Activated CD8-positive, alpha-beta memory T cell treated with anti-CD3 and anti-CD28 coated beads, Interleukin-2, amount 50 U/mL, for 1 hour (primary cell): ENCODE measurements at regions not wholly inside any gene's neighbourhood (a gene's known extent, or its start where the extent isn't known, plus 50 kb on each side); places are given as distances from the start of the nearest gene placed in this dataset.

Experiments
- DNase-seq: peaks from one replicate; pipeline ENCODE4 v3.0.0-alpha.2; 2020; ENCODE audit errors: extremely low read depth

DNA sequence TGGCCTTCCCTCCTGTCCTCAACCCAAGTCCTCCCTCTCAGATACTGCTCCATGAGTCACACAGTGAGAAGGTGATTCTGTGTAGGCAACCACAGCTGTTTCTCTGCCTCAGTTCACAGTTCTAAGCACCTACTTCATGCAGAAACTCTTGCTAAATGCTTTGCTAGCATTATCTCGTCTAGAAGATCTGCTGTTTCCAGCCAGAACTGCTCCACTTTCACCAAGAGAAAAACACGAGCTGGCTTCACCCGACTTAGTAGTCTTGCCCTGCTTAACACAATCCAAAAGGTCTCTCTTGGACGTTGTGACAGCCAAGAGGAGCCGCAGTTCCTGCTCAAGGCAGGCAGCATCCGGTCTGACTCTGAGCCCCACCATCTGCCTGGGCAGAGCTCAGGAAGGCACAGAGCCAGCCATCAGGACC lies 272.1 kb downstream of the UACA start:
- no peak for DNase-seq

DNA sequence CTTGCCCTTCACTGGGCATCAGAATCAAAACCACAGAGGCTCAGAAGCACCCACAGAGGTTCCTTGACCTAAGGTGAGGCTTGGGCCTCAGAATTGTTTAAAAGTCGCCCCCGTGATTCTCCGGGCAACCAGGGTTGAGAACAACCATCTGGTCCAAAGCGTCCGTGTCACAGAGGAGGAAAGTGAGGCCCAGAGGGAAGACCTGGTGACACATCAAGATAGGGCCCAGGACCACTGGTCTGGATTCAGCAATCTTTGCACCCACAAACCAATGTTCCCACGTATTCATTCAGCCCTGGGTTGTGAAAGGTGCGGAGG lies 272.6 kb downstream of the UACA start:
- no peak for DNase-seq

DNA sequence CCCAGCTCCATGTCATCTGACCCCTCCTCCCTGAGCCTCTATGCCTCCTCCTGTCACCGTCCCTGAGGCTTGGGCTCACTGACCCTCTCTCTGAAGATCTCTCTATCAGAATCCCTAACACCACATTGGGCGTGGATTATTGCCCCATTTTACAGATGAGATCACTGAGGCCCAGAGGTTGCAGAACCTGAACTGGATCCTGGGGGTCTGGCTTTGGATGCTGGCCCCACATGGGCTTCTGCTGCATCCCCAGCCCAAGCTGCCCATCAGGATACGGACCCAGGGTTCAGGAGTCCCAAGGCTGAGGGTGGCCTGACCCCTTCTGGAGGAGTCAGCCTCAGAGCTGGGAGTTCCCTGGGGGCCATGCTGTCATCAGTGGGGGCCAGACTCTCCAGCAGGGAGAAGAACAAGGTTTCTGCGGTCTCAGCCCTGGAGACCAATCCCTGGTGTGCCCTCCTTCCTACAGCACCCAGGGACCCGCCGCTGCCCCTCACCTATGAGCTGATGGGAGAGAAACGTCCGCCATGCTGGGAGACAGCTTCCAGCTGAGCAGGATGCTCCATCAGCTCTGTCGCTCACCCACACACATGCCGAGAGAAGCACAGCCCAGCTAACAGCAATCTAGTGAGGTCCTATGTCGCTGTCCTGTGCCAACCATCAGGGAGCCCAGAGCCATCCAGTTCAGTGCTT lies 273.1 kb downstream of the UACA start:
- DNase-seq: no peak

DNA sequence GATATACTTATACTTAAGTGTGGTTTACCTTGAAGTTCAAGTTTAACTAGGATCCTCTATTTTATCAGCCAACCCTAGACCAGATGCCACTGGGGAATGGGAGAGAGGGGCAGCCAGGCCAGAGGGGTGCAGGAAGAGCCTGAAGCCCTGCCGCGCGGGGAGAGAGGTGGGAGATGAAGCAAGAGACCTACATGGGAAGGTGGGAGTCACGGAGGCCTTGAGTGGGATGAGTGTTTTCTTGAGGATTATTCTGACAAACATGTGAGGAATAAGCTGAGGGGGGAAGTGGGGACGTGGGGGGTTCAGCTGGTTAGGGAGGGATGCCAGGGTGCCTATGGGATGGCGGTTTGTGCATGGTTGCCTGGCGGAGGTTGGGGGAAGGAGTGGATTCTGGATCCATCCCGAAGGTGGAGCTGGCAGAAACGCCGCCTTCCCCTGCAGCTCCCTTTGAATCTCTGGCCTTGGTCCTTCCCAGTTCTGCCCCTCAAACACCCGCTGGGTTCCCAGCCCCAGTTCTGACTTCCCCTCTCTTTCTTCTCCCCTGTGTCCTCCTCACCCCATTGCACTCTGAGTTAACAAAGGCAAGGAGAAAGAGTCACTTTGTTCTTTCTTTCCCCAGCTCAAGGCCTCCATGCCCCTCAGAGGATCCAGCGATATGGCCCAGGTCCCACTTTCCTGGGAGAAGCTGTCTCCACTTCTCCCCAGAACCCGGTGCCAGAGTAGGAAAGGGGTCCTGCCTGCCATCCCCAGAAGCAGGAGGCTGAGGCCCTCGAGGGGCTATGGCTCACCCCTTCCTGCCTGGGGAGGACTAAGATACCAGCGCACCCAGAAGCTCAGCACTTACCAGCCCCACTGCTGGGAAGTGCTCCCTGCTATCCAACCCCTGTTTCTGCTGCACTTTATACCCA lies 274.2 kb downstream of the UACA start:
- DNase-seq: no peak

DNA sequence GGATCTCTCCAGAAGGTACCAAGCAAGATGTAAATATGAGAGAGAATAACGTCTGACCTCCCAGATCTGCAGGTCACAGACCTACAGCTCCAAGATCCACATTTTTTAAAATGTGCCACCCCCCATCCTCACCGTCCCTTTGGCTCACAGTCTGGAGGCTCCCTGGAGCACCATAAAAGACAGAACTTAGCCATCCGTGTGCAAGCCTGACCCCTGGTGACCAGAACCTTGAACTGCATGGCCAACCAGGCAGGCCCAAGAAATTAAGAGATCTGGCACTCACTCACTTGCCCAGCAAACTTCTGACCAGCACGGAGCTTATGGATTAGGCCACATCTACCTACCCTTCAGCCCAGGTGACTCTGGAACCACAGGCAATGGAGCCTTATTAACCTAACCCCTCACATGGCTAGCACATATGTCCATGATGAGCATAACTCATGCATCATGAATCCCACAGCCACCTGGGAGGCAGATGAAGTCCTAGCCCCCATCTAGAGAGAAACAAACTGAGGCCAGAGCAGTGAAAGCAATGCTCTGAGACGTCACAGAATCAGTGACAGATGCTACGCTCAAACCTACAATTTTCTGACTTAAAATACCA lies 275.3 kb downstream of the UACA start:
- DNase-seq: no peak

DNA sequence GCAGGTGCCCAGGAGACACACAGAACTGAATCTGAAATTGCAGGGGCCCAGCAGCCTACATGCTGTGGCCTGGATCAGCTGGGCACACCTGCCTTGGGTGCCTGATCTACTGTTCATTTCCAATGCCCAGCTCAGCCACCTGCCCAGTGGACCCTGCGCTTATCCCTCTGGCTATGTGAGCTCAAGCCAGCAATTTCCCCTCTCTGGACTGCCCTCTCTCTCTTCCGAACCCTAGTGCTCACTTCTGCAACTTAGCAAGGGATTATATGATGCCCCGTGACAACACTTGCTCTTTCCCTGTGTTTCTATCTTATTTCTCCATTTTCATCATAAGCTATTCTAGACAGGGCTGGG lies 276.0 kb downstream of the UACA start:
- DNase-seq: no peak

DNA sequence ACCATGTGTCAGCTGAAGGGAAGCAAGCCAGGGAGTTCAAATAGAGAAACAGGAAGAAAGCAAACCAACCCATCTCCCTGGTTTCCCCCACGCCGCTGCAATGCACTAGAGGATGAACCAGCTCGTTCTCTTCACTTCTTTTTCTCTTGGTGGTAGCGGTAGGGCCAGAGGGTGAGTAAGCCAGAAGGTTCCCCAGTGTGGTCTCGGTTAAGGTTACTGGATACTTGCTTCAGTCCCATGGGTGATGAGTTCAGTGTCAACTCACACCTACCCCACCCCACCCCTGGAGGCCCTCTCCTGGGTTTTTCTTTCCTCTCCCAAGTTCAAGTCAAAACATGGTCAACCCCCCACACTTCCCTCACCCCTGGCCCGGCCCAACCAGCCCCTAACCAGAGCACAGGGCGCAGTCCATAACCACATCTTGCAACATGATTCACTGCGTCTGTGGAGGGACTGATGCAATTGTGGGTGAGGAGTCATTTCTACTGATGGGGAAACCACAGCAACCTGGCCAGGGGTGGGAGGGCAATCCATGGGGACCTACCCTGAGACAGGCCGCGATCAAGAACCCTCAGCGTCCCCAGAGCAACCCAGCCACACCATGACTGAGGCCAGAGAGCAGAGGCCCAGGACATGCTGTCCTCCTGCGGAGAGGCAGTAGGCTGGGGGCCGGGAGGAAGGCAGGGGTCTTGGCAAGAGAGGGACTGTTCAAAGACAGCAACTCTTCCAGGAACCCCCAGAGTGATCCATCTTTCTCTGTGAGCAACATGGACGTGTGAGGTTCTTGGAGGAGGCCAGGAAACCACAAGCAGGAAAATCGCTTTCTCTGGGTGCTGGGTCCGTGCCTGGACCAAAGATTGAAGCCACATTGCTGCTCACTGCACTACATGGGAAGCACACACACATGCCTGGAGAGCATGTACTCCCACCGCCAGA lies 276.6 kb downstream of the UACA start:
- DNase-seq: peak; percentile 56

DNA sequence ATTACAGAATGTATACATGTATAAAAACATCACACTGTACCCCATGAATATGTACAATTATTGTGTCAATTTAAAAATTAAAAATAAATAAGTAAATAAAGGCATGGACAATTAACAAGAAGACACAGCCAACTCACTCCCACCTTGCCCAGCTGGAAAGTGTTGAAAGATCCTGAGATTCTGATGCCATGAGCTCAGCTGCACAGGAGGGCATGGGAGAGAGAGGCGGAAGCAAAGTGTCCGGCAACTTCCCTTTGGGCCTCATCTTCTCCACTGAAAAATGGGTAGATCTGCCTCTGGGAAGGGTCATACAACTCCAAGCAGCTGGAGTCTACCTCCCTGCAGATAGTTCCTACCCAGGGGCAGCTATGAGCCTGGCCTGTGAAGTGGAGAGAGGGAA lies 277.3 kb downstream of the UACA start:
- DNase-seq: no peak

DNA sequence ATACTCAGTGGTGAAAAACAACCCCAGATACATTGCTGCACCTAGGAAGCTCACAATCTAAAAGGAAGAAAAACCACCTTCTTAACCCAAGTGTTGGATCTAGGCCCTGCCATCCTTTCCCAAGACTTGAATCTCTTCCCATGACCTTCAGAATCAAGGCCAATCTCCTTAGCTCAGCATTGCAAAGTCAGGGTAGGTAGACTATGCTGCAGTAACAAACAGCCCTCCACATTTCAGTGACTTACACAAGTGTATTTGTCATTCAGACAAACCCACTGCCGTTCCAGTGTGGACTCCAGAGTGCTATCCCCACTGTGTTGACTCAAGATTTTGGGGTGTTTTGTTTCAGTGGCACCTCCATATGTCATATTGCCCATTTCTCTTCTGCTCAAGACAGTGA lies 278.4 kb downstream of the UACA start:
- DNase-seq: no peak

DNA sequence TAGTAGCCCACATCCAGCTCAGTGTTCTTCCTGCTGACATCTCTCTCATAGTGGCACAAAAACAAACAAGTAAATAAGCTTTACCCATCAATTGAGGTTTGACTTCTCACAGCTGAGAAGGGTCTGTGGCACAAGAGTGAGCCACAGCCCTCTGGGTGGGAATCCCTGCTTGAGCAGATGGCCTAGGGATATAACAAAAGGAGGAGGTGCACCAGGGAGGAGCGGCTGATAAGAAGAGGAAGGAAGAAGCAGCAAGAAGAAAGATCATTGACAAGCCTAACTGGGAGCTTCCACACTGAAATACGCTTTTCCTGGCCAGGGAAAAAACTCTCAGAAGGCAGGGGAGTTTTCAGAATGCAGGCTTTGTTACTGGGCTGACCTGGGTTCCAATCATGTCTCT lies 279.8 kb downstream of the UACA start:
- DNase-seq: no peak

DNA sequence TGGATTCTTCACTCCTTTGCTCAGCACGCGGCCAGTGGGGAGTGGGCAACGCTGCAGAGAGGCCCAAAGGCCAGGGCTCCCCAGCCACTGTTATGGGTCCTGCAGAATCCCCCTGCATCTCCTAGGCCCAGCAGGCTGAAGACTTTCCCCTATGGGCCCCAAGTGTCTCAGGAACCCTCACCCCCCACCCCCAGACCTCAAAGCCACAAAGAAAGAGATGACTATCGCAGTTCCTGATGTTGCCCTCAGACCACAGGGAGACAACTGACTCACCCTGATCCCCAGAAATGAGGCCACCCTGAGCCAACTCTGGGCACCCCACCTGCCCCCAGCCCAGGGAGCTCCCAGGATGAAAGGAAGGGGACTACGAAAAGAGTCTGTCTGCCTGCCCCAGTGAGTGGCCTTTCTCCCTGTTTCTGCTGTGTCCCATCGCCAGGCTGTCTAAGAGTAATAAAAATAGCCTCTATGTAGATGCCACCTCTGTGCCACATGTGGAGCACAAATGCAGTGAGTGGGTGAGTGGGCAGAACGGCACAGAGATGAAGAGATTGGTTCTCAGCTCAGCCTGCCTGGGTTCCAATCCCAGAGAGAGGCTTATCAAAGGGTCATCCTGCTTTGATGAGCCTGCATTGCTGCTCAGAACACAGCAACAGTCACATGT lies 283.0 kb downstream of the UACA start:
- no peak for DNase-seq

DNA sequence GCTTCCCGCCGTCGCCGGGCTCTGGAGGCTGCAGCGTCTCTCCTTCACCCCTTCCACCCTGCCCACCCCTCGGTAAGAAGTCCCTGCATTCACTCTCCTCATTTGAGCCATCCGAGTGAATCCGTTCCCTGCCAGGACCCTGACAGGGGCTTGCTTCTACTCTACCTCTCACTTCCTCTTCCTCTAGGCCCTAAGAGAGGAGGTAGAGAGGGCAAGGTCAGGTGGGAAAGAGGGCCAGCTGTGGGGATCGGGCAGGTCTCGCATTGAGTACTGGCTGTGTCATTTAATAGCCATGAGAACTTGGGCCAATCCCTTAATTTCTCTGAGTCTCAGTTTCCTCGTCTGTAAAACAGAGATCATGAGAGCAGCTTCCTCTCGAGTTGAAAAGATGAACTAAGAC lies 283.6 kb downstream of the UACA start:
- DNase-seq: no peak

DNA sequence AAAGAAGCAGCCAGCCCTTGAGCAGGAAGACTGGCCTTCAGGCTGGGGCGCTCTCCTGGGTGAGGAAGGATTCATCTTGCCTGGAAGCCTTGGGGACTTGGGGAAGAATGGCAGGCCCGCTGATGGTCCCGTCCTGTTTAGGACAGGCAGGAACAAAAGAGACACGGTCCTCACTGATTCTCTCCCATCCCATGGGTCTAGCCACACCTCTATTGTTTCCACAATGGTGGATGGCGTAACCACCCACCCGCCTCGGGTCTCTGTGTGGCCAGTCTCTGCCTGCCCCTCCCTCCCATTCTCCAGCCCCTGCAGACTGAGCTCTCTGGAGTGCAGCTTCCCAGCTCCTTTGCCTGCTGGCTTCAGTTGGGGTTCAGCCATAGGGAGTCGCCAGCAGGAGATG lies 284.3 kb downstream of the UACA start:
- no peak for DNase-seq

DNA sequence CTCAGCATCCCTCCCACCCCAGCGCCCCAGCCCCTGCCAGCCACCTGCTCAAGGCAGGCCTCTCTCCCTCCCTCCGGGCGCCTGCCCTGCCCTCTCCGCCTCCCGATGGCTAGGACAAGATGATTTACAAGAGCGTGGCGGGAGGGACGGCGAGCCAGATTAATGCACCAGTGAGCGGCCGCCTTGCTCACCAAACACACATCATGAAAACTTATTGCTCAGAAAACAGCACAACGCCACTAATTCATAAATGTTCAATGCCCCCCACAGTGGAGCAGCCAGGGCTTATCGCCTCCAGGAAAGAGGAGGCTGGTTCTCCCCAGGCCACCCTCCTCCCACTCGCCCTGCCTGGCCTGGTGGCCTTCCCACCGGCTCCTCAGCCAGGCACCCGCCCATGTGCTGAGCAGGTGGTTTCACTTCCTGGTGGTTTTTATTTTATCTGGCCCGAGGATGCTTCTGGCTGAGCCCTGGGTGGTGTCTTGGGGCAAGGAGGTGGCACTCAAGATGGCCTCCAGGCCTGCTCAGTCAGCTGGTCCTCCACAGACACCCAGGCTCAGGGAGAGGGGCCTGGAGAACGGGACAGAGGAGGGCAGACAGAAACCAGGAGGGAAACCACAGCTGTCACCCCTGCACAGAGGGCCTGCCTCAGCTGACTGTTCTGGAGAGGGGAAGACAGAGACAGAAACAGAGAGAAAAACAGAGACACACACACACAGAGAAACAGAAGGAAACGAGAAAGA lies 284.9 kb downstream of the UACA start:
- no peak for DNase-seq

DNA sequence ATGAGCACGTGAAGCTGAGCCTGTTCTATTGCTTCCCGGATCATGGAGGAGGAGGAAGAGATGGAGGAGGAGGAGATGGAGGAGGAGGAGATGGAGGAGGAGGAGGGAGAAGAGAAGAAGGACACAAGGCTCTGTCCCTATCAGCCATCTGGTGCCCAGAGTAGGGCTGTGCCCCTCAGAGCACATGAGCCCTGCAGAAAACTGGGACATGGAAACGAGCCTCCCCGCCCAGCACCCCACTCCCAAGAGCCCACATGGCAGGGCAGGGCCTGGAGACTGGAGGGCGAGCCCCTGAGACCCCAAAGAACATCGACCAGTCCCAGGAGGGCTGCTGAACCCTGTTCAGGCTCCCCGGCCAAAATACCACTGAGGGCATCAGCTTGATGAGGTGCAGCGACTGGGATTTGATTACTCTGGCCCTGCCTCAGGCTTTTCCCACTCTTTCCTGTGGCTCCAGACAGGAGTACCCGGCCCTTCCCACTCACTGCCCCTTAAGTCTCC lies 285.6 kb downstream of the UACA start:
- DNase-seq: no peak

DNA sequence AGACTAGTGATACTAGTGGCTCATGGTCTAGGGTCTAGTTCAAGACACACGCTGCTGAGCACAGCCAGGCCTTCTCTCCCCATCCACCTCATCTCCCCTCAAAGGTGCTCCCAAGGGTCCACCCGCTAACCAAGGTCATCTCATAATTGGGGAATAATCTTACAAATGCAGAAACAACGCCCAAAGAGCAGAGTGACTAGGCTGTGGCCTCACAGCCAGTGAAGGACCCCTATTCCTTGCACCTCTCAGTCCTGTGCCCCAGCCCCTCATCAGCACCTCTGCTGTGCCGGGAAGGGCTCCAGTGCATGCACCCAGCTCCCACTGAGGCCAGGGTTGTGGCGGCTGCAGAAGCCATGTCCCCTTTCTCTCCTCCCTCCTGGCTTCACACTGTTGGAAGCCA lies 286.9 kb downstream of the UACA start:
- DNase-seq: no peak

DNA sequence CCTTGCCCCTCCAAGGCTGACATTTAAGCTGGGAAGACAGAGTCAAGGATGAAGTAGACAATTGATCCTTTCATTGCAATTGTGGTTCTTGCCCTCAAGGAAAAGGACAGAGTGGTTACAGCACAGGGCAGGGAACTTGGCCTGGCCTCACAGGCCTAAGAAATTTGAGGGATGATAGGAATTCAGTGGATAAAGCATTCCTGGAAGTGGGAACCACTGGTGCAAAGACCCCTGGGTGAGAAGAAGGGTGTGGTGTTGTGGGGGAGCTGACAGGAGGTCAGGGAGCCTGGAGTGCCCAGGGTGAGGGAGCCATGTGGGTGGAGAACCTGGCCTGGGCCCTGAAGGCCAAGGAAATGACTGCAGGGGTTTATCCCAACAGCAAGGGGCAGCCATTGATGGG lies 287.4 kb downstream of the UACA start:
- no peak for DNase-seq

DNA sequence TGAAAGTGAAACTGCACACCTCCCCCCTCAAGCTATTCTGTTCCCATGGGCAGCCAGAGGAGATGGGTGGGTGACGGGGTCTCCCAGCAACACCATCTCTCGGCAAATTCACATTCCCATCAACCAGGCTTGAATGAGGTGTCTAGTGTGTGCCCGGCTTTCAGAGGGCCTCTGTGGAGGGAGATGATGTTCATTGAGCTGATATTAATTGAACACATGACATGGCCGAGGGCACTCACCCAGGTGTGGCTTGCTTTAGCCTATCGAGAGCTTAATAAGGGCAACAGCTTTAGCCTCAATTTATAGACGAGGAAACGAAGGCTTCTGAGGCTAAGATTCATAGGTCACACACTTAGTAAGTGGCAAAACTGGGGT lies 288.0 kb downstream of the UACA start:
- DNase-seq: no peak

DNA sequence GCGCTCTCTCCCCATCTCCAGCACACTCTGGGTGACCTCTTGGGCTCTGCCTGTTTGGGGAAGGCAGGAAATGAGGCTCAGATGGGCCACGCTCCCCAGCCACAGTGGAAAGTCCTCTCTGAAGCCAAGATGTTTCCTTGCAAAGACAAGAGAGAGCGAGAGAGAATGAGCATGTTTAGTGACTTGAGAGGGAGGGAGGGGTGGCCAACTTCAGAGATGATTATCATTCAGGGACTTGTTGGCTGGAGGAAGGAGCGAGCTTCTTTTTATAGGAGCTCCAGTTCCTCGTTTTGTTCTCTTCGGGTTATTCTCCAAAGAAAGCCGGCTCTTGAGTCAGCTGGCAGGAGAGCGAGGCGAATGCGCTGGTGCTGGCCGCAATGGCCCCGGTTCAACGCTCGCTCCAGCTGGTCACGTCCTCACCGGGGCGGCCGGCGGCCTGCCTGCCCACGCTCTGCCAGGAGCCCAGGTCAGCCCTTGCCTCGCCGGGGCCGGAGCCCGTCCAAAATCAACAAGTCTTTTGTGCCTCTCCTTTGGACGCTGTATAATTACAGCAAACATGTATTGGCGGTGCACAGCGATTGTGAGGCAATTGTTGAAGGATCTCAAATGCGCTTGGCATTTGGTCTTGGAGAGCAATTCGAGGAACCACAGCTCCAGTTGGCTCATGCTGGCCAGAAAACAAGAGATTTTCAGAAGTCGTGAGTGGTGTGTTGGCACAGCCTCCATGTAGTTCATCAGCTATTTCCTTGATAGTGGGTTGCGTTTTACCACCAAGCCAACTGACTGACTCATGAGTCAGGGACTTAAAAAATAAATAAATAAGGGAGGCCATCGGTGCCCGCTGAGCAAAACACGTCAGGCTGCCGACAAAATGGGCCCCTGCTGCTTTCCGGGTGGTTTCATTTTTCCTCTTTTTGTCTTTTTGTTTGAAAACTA lies 288.6 kb downstream of the UACA start:
- DNase-seq: no peak
